Left lung (tissue), 4 donors: ENCODE measurements at regions not wholly inside any gene's neighbourhood (a gene's known extent, or its start where the extent isn't known, plus 50 kb on each side); places are given as distances from the start of the nearest gene placed in this dataset.

Experiments used
- ATAC-seq: fragments of 200-7000 bp; cut with Tn5 transposase; one replicate; pipeline ENCODE4 v1.9.1; 2020; ENCODE audit warnings: moderate library complexity
- DNase-seq, 4 donors: peaks; one replicate each; pipeline ENCODE4 v3.0.0-alpha.2; 2013 to 2020
- H3K27ac ChIP-seq, 2 donors: fragments of 200-600 bp; sonication (generic) in 1 of 2; one replicate each; pipeline versions ENCODE4 v1.5.0 to v1.8.0; 2020 to 2021
- H3K27me3 ChIP-seq, 2 donors: fragments of 200-600 bp; sonication (generic) in 1 of 2; one replicate each; pipeline versions ENCODE4 v1.5.0 to v1.8.0; 2020 to 2021
- H3K36me3 ChIP-seq, 2 donors: fragments of 200-600 bp; sonication (generic) in 1 of 2; one replicate each; pipeline versions ENCODE4 v1.5.0 to v1.8.0; 2020 to 2021
- H3K4me1 ChIP-seq, 2 donors: fragments of 200-600 bp; one replicate each; pipeline ENCODE4 v1.8.0; 2021
- H3K4me3 ChIP-seq, 2 donors: fragments of 200-600 bp; sonication (generic) in 1 of 2; one replicate each; pipeline versions ENCODE4 v1.5.0 to v1.8.0; 2020 to 2021; ENCODE audit warnings: mild to moderate bottlenecking in 1 of 2
- H3K9me3 ChIP-seq, 2 donors: fragments of 200-600 bp; sonication (generic) in 1 of 2; one replicate each; pipeline versions ENCODE4 v1.5.0 to v1.8.0; 2020 to 2021
- CTCF ChIP-seq, 2 donors: fragments of 200-600 bp; sonication (generic) in 1 of 2; IDR thresholded peaks; one replicate each; pipeline versions ENCODE4 v1.5.0 to v1.8.0; 2021; ENCODE audit warnings: antibody characterized with exemption in 2 of 2
- intact Hi-C, 2 donors: fragments of 100-400 bp; cut with DNase I; formaldehyde crosslinking; loops; one replicate each; pipeline versions ENCODE4 v1.11.2 to v1.14.2; 2022
- donor health status: DM: no; HTN: yes; CAD: no.
- donor health status: DM: no; HTN: no; CAD: no.

GRCh38 chr9:93820667-93821306 is 134.4 kb downstream of the BARX1 start:
- Histone ChIP-seq H3K27me3 (peaks cover 0 to 66% of the 10 kb centered on the region in 2 donors), H3K4me3 (no peak overlapping the region), H3K4me1 (no peaks in the 10 kb centered on the region), H3K9me3 (no peaks in the 10 kb centered on the region), H3K27ac (no peak overlapping the region), H3K36me3 (no peaks in the 10 kb centered on the region)
- DNase-seq (no peak), ATAC-seq (no peak)
- no peak for TF ChIP-seq CTCF (IDR thresholded peaks at IDR 0.05)
- intact Hi-C loops = no loop called here

- intact Hi-C loops = no loop called here
- DNase-seq (no peak), ATAC-seq (no peak)
- TF ChIP-seq CTCF (IDR thresholded peaks at IDR 0.05) = no peak
- Histone ChIP-seq H3K9me3 (no peaks in the 10 kb centered on the region), H3K27me3 (peaks cover 0 to 66% of the 10 kb centered on the region in 2 donors), H3K4me1 (no peaks in the 10 kb centered on the region), H3K27ac (no peak overlapping the region), H3K4me3 (no peak overlapping the region), H3K36me3 (no peaks in the 10 kb centered on the region)
Measured at GRCh38 chr9:93819905-93820304, 135.2 kb downstream of the BARX1 start.

- no peak for ATAC-seq
- no peak overlapping the region for H3K27ac ChIP-seq
- H3K9me3 ChIP-seq = no peaks in the 10 kb centered on the region
- no peak for TF ChIP-seq CTCF (IDR thresholded peaks at IDR 0.05)
- H3K27me3 ChIP-seq = peaks cover 0 to 62% of the 10 kb centered on the region in 2 donors
- DNase-seq = peak in 1 of 4 donors; percentile 73
- no peak overlapping the region for H3K4me3 ChIP-seq
- H3K4me1 ChIP-seq = no peaks in the 10 kb centered on the region
- no peaks in the 10 kb centered on the region for H3K36me3 ChIP-seq
- intact Hi-C loops = no loop called here
Measured at GRCh38 chr9:93818827-93819472, 136.2 kb downstream of the BARX1 start.

GRCh38 chr9:93818237-93818636 is 136.9 kb downstream of the BARX1 start:
- DNase-seq (no peak), ATAC-seq (no peak)
- intact Hi-C loops = no loop called here
- Histone ChIP-seq H3K9me3 (no peaks in the 10 kb centered on the region), H3K27ac (no peak overlapping the region), H3K4me1 (no peaks in the 10 kb centered on the region), H3K27me3 (peaks cover 0 to 67% of the 10 kb centered on the region in 2 donors), H3K4me3 (no peak overlapping the region), H3K36me3 (no peaks in the 10 kb centered on the region)
- TF ChIP-seq CTCF (IDR thresholded peaks at IDR 0.05) = no peak

GRCh38 chr9:93815677-93816076 is 139.5 kb downstream of the BARX1 start:
- no peak overlapping the region for H3K4me3 ChIP-seq
- H3K36me3 ChIP-seq = no peaks in the 10 kb centered on the region
- peaks cover 0 to 68% of the 10 kb centered on the region in 2 donors for H3K27me3 ChIP-seq
- H3K9me3 ChIP-seq = no peaks in the 10 kb centered on the region
- intact Hi-C loops = no loop called here
- no peak overlapping the region for H3K27ac ChIP-seq
- DNase-seq (no peak), ATAC-seq (no peak)
- no peaks in the 10 kb centered on the region for H3K4me1 ChIP-seq
- TF ChIP-seq CTCF (IDR thresholded peaks at IDR 0.05) = no peak
